ENCODE measurements at regions not wholly inside any gene's neighbourhood (a gene's known extent, or its start where the extent isn't known, plus 50 kb on each side); places are given as distances from the start of the nearest gene placed in this dataset.
"Not testable (repeated sequence)": the region's sequence is repeated elsewhere in the genome, so short reads cannot be mapped to it uniquely, and the experiment has no call there.

GRCh38 chr5:162487528-162488525, 420.3 kb downstream of the GABRG2 start:
- DNase-seq = no peak

GRCh38 chr5:162496100-162496808, 428.7 kb downstream of the GABRG2 start:
- no peak for DNase-seq

- no peak for DNase-seq
Measured at GRCh38 chr5:162497455-162497854, 429.9 kb downstream of the GABRG2 start.

- no peak for DNase-seq
Measured at GRCh38 chr5:162502780-162503179, 435.2 kb downstream of the GABRG2 start.

GRCh38 chr5:162503796-162504195, 436.2 kb downstream of the GABRG2 start:
- DNase-seq = no peak

GRCh38 chr5:162512935-162513565, 445.5 kb downstream of the GABRG2 start:
- no peak for DNase-seq

GRCh38 chr5:162514116-162514515, 446.5 kb downstream of the GABRG2 start:
- DNase-seq = no peak

GRCh38 chr5:162520878-162521277, 453.3 kb downstream of the GABRG2 start:
- DNase-seq = no peak

- DNase-seq = no peak
Measured at GRCh38 chr5:162529209-162529608, 461.6 kb downstream of the GABRG2 start.

- DNase-seq = no peak
Measured at GRCh38 chr5:162529886-162530285, 462.3 kb downstream of the GABRG2 start.

GRCh38 chr5:162543437-162543836, 475.9 kb downstream of the GABRG2 start:
- no peak for DNase-seq

GRCh38 chr5:162544905-162545304, 477.3 kb downstream of the GABRG2 start:
- no peak for DNase-seq

- no peak for DNase-seq
Measured at GRCh38 chr5:162550236-162550635, 482.7 kb downstream of the GABRG2 start.

- DNase-seq = no peak
Measured at GRCh38 chr5:162558120-162558519, 490.5 kb downstream of the GABRG2 start.

GRCh38 chr5:162567644-162568043, 500.1 kb downstream of the GABRG2 start:
- DNase-seq = no peak

GRCh38 chr5:162573758-162574157, 506.2 kb downstream of the GABRG2 start:
- no peak for DNase-seq

GRCh38 chr5:162591724-162592123, 524.2 kb downstream of the GABRG2 start:
- DNase-seq = no peak

GRCh38 chr5:162593881-162594280, 526.3 kb downstream of the GABRG2 start:
- DNase-seq = no peak

GRCh38 chr5:162603443-162604070, 536.0 kb downstream of the GABRG2 start:
- DNase-seq = no peak

GRCh38 chr5:162607879-162608278, 540.3 kb downstream of the GABRG2 start:
- no peak for DNase-seq

GRCh38 chr5:162621726-162622263, 554.2 kb downstream of the GABRG2 start:
- not testable (repeated sequence) for DNase-seq

- no peak for DNase-seq
Measured at GRCh38 chr5:162624110-162624509, 556.5 kb downstream of the GABRG2 start.

- DNase-seq = no peak
Measured at GRCh38 chr5:162637481-162637880, 569.9 kb downstream of the GABRG2 start.

All from NCI-H226 (cell line).